ENCODE measurements at regions not wholly inside any gene's neighbourhood (a gene's known extent, or its start where the extent isn't known, plus 50 kb on each side); places are given as distances from the start of the nearest gene placed in this dataset.

- no peak overlapping the region for H2AFZ ChIP-seq
- no peak overlapping the region for H3K4me3 ChIP-seq
- DNase-seq (ENCODE audit: low spot score) = no peak
- no peak overlapping the region for H3K27ac ChIP-seq
- no peak for TF ChIP-seq CTCF (IDR thresholded peaks at IDR 0.05; ENCODE audit: poor library complexity)
- no peak for TF ChIP-seq EZH2phosphoT487 (IDR thresholded peaks at IDR 0.05; ENCODE audit: low read depth, severe bottlenecking, unreplicated experiment)
- TF ChIP-seq EZH2 (IDR thresholded peaks at IDR 0.05; ENCODE audit: borderline replicate concordance) = no peak
- no peaks in the 10 kb centered on the region for H3K79me2 ChIP-seq
- 70% methylated on average over 2 of the region's 2 CpGs for WGBS (ENCODE audit: low lambda C conversion rate, missing lambda C conversion rate)
- no peaks in the 10 kb centered on the region for H4K20me1 ChIP-seq (ENCODE audit: insufficient read depth, poor library complexity, severe bottlenecking)
- no peaks in the 10 kb centered on the region for H3K4me1 ChIP-seq (ENCODE audit: insufficient read depth)
- no peaks in the 10 kb centered on the region for H3K9me3 ChIP-seq (ENCODE audit: low read depth)
- H3K9me2 ChIP-seq (replicated peaks; ENCODE audit: insufficient read depth) = no peaks in the 10 kb centered on the region
- H3K36me3 ChIP-seq (replicated peaks; ENCODE audit: insufficient read depth, low read depth) = no peaks in the 10 kb centered on the region
- no peaks in the 10 kb centered on the region for H3K27me3 ChIP-seq
- H3K4me2 ChIP-seq = no peak overlapping the region
These were observed 1808.6 kb upstream of the NUDT12 start for GRCh38 chr5:105371169-105371568.

DNA sequence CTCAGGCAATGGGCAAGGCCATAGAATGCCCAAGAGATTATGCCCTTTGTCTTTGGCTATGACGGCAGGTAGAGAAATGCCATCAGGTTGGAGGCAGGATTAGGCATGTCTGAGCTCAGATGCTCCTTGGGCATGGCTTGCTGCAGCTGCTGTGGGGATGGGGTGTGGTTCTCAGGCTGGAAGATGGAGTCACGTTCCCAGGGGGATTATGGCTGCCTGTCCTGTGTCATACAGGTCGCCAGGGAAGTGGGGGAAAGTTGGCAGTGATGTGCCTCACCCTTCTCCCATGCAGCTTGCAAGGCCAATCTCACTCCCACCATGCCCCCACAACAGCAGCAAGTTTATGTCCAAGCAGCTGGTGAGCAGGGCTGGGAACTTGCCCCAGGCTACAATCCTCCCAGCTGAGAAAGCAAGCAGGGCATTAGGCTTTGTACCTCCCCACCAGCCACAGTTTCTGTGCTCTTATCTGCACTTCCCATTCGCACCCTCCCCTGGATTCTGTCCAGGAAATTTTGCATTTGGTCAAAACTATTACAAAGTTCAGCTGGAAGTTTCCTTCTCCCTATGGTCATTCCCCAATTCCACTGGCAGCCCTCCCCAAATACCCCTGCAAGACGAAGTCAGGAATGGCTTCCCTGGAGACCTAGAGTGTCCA, 1788.0 kb upstream of the NUDT12 start:
- H3K79me2 ChIP-seq = no peaks in the 10 kb centered on the region
- H3K27ac ChIP-seq = no peak overlapping the region
- 82% methylated on average over 5 of the region's 5 CpGs for WGBS (ENCODE audit: low lambda C conversion rate, missing lambda C conversion rate)

DNA sequence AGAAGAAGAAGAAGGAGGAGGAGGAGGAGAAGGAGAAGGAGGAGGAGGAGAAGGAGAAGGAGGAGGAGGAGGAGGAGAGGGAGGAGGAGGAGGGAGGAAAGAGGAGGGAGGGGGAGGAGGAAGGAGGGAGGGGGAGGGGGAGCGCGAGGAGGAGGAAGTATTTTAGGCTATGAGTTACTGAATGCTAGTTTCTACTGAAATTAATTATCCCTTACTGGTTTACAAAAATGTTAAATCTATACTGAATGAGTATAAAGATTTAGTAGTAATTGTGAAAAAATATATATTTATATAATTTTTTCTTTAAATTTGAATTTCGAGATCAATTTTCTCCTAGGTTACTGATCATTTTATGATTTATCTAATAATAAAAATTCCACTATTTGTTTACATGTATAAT, 1769.0 kb upstream of the NUDT12 start:
- H3K36me3 ChIP-seq (replicated peaks; ENCODE audit: insufficient read depth, low read depth) = no peaks in the 10 kb centered on the region
- no peak overlapping the region for H2AFZ ChIP-seq
- no peak overlapping the region for H3K4me3 ChIP-seq
- H3K27me3 ChIP-seq = no peaks in the 10 kb centered on the region
- no peak for TF ChIP-seq EZH2phosphoT487 (IDR thresholded peaks at IDR 0.05; ENCODE audit: low read depth, severe bottlenecking, unreplicated experiment)
- TF ChIP-seq CTCF (IDR thresholded peaks at IDR 0.05; ENCODE audit: poor library complexity) = no peak
- H3K9me3 ChIP-seq (ENCODE audit: low read depth) = no peaks in the 10 kb centered on the region
- no peaks in the 10 kb centered on the region for H3K79me2 ChIP-seq
- H3K4me2 ChIP-seq = no peak overlapping the region
- no peak overlapping the region for H3K27ac ChIP-seq
- 86% methylated on average over 1 of the region's 3 CpGs for WGBS (ENCODE audit: low lambda C conversion rate, missing lambda C conversion rate)
- H3K4me1 ChIP-seq (ENCODE audit: insufficient read depth) = no peaks in the 10 kb centered on the region
- no peaks in the 10 kb centered on the region for H4K20me1 ChIP-seq (ENCODE audit: insufficient read depth, poor library complexity, severe bottlenecking)
- no peak for DNase-seq (ENCODE audit: low spot score)
- no peaks in the 10 kb centered on the region for H3K9me2 ChIP-seq (replicated peaks; ENCODE audit: insufficient read depth)

More for the DNA sequence above, 1788.0 kb upstream of the NUDT12 start:
- H3K9me2 ChIP-seq (replicated peaks; ENCODE audit: insufficient read depth) = no peaks in the 10 kb centered on the region
- no peak overlapping the region for H3K4me2 ChIP-seq
- no peak for TF ChIP-seq CTCF (IDR thresholded peaks at IDR 0.05; ENCODE audit: poor library complexity)
- no peak for TF ChIP-seq EZH2 (IDR thresholded peaks at IDR 0.05; ENCODE audit: borderline replicate concordance)
- no peak for TF ChIP-seq EZH2phosphoT487 (IDR thresholded peaks at IDR 0.05; ENCODE audit: low read depth, severe bottlenecking, unreplicated experiment)
- DNase-seq (ENCODE audit: low spot score) = no peak
- H4K20me1 ChIP-seq (ENCODE audit: insufficient read depth, poor library complexity, severe bottlenecking) = no peaks in the 10 kb centered on the region
- H3K4me3 ChIP-seq = no peak overlapping the region
- H3K36me3 ChIP-seq (replicated peaks; ENCODE audit: insufficient read depth, low read depth) = no peaks in the 10 kb centered on the region
- no peak overlapping the region for H2AFZ ChIP-seq
- no peaks in the 10 kb centered on the region for H3K9me3 ChIP-seq (ENCODE audit: low read depth)
- H3K27me3 ChIP-seq = no peaks in the 10 kb centered on the region
- H3K4me1 ChIP-seq (ENCODE audit: insufficient read depth) = no peaks in the 10 kb centered on the region
